ENCODE measurements at regions not wholly inside any gene's neighbourhood (a gene's known extent, or its start where the extent isn't known, plus 50 kb on each side); places are given as distances from the start of the nearest gene placed in this dataset.

- intact Hi-C loops (cut with DNase I), result no loop called here
- no peaks in the 10 kb centered on the region for H3K36me3 ChIP-seq (ENCODE audit: insufficient read depth in 1 of 2, low read depth in 1 of 2)
- TF ChIP-seq, protein P1, sequence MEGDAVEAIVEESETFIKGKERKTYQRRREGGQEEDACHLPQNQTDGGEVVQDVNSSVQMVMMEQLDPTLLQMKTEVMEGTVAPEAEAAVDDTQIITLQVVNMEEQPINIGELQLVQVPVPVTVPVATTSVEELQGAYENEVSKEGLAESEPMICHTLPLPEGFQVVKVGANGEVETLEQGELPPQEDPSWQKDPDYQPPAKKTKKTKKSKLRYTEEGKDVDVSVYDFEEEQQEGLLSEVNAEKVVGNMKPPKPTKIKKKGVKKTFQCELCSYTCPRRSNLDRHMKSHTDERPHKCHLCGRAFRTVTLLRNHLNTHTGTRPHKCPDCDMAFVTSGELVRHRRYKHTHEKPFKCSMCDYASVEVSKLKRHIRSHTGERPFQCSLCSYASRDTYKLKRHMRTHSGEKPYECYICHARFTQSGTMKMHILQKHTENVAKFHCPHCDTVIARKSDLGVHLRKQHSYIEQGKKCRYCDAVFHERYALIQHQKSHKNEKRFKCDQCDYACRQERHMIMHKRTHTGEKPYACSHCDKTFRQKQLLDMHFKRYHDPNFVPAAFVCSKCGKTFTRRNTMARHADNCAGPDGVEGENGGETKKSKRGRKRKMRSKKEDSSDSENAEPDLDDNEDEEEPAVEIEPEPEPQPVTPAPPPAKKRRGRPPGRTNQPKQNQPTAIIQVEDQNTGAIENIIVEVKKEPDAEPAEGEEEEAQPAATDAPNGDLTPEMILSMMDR (IDR thresholded peaks at IDR 0.05), result no peak
- H3K27ac ChIP-seq, result no peak overlapping the region
- DNase-seq (no peak), ATAC-seq (no peak)
- H3K4me3 ChIP-seq, result no peak overlapping the region
- no peaks in the 10 kb centered on the region for H3K27me3 ChIP-seq (ENCODE audit: insufficient read depth in 3 of 3, low read length in 2 of 3)
- no peaks in the 10 kb centered on the region for H3K9me3 ChIP-seq
- 78 to 79% (median 79%) methylated on average over 14 of the region's 14 CpGs for WGBS, 3 donors
- H3K4me1 ChIP-seq, result no peaks in the 10 kb centered on the region
Measured at GRCh38 chr2:58893656-58894351, 652.7 kb upstream of the FANCL start.

DNA sequence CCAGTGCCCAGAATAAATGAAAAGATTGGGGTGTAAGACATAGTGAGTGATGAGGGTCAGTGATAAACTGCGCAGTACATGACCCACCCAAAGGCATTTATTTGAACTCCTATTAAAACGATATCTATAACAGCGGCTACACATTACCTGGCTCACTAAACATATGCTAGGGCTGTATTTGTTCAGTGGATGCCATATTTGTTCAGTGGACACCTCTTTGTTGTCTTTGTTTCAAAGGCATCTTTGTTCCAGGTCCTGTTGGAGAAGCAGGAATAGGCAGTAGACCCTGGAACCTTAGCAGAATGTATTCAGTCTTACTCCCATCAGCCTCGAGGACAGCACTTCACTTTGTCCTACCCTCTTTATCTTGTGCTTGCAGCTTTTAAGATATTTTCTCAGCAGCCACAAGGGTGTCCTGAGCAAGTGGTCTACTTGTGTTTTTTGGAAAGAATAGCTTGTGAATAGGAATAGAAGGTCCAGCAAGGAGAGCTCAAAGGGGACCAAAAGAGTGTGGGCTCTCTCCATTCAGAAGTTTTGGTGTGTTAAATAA lies 650.8 kb upstream of the FANCL start:
- DNase-seq, result no peak
- no peaks in the 10 kb centered on the region for H3K4me1 ChIP-seq
- no peaks in the 10 kb centered on the region for H3K9me3 ChIP-seq
- no peaks in the 10 kb centered on the region for H3K36me3 ChIP-seq (ENCODE audit: insufficient read depth in 1 of 2, low read depth in 1 of 2)
- TF ChIP-seq, protein P1 (IDR thresholded peaks at IDR 0.05), result no peak
- no peak overlapping the region for H3K4me3 ChIP-seq
- intact Hi-C loops (cut with DNase I), result no loop called here
- ATAC-seq, result no peak
- WGBS, 3 donors, result 80 to 85% (median 82%) methylated on average over 4 of the region's 4 CpGs
- H3K27me3 ChIP-seq (ENCODE audit: insufficient read depth in 3 of 3, low read length in 2 of 3), result no peaks in the 10 kb centered on the region
- no peak overlapping the region for H3K27ac ChIP-seq

DNA sequence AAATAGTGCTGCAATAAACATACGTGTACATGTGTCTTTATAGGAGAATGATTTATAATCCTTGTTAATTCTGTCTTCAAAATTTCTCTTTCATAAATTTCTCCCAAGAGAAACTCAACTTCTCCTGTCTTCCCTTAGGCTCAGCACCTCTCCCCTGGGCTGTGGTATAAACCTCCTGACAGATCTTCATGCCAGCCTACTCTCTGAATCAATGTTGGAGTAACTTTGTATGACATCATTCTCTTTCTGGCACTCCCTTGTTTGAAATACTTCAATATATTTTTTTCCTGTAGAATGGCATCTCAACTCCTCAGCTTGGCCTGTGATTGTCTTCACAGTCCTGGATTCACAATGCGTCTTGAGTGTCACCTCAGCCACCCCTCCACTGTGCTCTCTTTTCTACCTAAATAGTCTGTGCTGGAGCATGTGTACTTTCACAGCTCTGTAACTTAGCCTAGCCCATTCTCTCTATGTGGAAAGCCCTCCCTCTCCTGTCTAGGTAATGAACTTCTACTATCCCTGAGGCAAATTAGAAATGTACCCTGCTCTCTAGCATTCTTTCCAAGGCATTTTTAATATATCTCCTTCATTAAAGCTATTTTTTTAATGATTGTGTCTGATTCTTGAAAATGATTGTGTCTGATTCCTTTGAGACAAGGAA lies 649.9 kb upstream of the FANCL start:
- WGBS, 3 donors, result 77 to 89% (median 79%) methylated on average over 2 of the region's 2 CpGs
- DNase-seq, result no peak
- H3K4me3 ChIP-seq, result no peak overlapping the region
- H3K9me3 ChIP-seq, result no peaks in the 10 kb centered on the region
- intact Hi-C loops (cut with DNase I), result no loop called here
- H3K27me3 ChIP-seq (ENCODE audit: insufficient read depth in 3 of 3, low read length in 2 of 3), result no peaks in the 10 kb centered on the region
- no peak for ATAC-seq
- no peak overlapping the region for H3K27ac ChIP-seq
- no peaks in the 10 kb centered on the region for H3K36me3 ChIP-seq (ENCODE audit: insufficient read depth in 1 of 2, low read depth in 1 of 2)
- no peaks in the 10 kb centered on the region for H3K4me1 ChIP-seq
- TF ChIP-seq, protein P1 (IDR thresholded peaks at IDR 0.05), result no peak

- Histone ChIP-seq H3K36me3 (ENCODE audit: insufficient read depth in 1 of 2, low read depth in 1 of 2) (no peaks in the 10 kb centered on the region), H3K27ac (no peak overlapping the region), H3K9me3 (no peaks in the 10 kb centered on the region), H3K4me3 (no peak overlapping the region), H3K27me3 (ENCODE audit: insufficient read depth in 3 of 3, low read length in 2 of 3) (no peaks in the 10 kb centered on the region), H3K4me1 (no peaks in the 10 kb centered on the region)
- DNase-seq (no peak), ATAC-seq (no peak)
- intact Hi-C loops (cut with DNase I), result no loop called here
- WGBS, 3 donors, result 84 to 94% (median 85%) methylated on average over 1 of the region's 1 CpG
- TF ChIP-seq, protein P1 (IDR thresholded peaks at IDR 0.05), result no peak
Measured at GRCh38 chr2:58886009-58886408, 644.9 kb upstream of the FANCL start.
